Hematopoietic multipotent progenitor cell treated with erythropoietin and hydrocortisone succinate and interleukin-3 and kit ligand, for 6 days (in vitro differentiated cells): ENCODE measurements at regions not wholly inside any gene's neighbourhood (a gene's known extent, or its start where the extent isn't known, plus 50 kb on each side); places are given as distances from the start of the nearest gene placed in this dataset.

Experiments
- DNase-seq: peaks from one replicate; pipeline ENCODE4 v3.0.0-alpha.2; 2015

GRCh38 chr5:8943301-8943700, 602.6 kb downstream of the SEMA5A start:
- no peak for DNase-seq

- DNase-seq = no peak
Observed at GRCh38 chr5:8944005-8944404, 601.9 kb downstream of the SEMA5A start.

GRCh38 chr5:8945972-8946371, 599.9 kb downstream of the SEMA5A start:
- DNase-seq = no peak

- no peak for DNase-seq
Observed at GRCh38 chr5:8949908-8950307, 596.0 kb downstream of the SEMA5A start.

GRCh38 chr5:8952147-8952546, 593.7 kb downstream of the SEMA5A start:
- no peak for DNase-seq

GRCh38 chr5:8953016-8953415, 592.9 kb downstream of the SEMA5A start:
- no peak for DNase-seq

GRCh38 chr5:8953911-8954438, 591.9 kb downstream of the SEMA5A start:
- DNase-seq = no peak

- DNase-seq = peak; percentile 5
Observed at GRCh38 chr5:8954801-8955200, 591.1 kb downstream of the SEMA5A start.

GRCh38 chr5:8956659-8957058, 589.2 kb downstream of the SEMA5A start:
- no peak for DNase-seq

- DNase-seq = no peak
Observed at GRCh38 chr5:8958602-8959001, 587.3 kb downstream of the SEMA5A start.

GRCh38 chr5:8961219-8961618, 584.7 kb downstream of the SEMA5A start:
- DNase-seq = no peak

- no peak for DNase-seq
Observed at GRCh38 chr5:8961956-8962355, 583.9 kb downstream of the SEMA5A start.

GRCh38 chr5:8981016-8981415, 564.9 kb downstream of the SEMA5A start:
- DNase-seq = no peak

GRCh38 chr5:8981496-8981895, 564.4 kb downstream of the SEMA5A start:
- DNase-seq = no peak

- DNase-seq = no peak
Observed at GRCh38 chr5:8984386-8984785, 561.5 kb downstream of the SEMA5A start.
